Endodermal cell (in vitro differentiated cells): ENCODE measurements at regions not wholly inside any gene's neighbourhood (a gene's known extent, or its start where the extent isn't known, plus 50 kb on each side); places are given as distances from the start of the nearest gene placed in this dataset.

Source experiments
- DNase-seq: peaks from one replicate; pipeline ENCODE4 v3.0.0-alpha.2; 2017
- H3K27ac ChIP-seq: 2 replicates; pipeline ENCODE4 v1.5.1; 2013; ENCODE audit warnings: mild to moderate bottlenecking, low read depth, low read length, moderate library complexity
- H3K27me3 ChIP-seq: 2 replicates; pipeline ENCODE4 v1.6.1; 2013; ENCODE audit warnings: mild to moderate bottlenecking, low read length, moderate library complexity; ENCODE audit not compliant: insufficient read depth, control insufficient read depth, poor library complexity, severe bottlenecking
- H3K36me3 ChIP-seq: 2 replicates; pipeline ENCODE4 v1.7.0; 2013; ENCODE audit warnings: mild to moderate bottlenecking, low read length, moderate library complexity; ENCODE audit not compliant: control insufficient read depth, insufficient read depth
- H3K4me1 ChIP-seq: one replicate; pipeline ENCODE4 v1.7.0; 2013; ENCODE audit warnings: low read length; ENCODE audit not compliant: control insufficient read depth, insufficient read depth
- H3K4me3 ChIP-seq: 2 replicates; pipeline ENCODE4 v1.5.1; 2013; ENCODE audit warnings: mild to moderate bottlenecking, low read length, moderate library complexity
- H3K9ac ChIP-seq: 2 replicates; pipeline ENCODE4 v1.6.1; 2013; ENCODE audit warnings: mild to moderate bottlenecking, low read length, moderate library complexity; ENCODE audit not compliant: poor library complexity, severe bottlenecking; ENCODE audit errors: extremely low read depth
- H3K9me3 ChIP-seq: 2 replicates; pipeline ENCODE4 v1.6.1; 2013; ENCODE audit warnings: mild to moderate bottlenecking, low read length, moderate library complexity; ENCODE audit not compliant: control insufficient read depth
- H3K27ac Mint-ChIP-seq: 2 replicates; pipeline ENCODE4 v1.8.0; 2020; ENCODE audit warnings: mixed read lengths
- H3K27me3 Mint-ChIP-seq: 2 replicates; pipeline ENCODE4 v1.8.0; 2021; ENCODE audit warnings: mild to moderate bottlenecking, mixed read lengths; ENCODE audit not compliant: insufficient read depth
- H3K36me3 Mint-ChIP-seq: 2 replicates; pipeline ENCODE4 v1.8.0; 2020; ENCODE audit warnings: low read depth, mixed read lengths
- H3K4me1 Mint-ChIP-seq: 2 replicates; pipeline ENCODE4 v1.8.0; 2020; ENCODE audit warnings: mixed read lengths
- H3K4me3 Mint-ChIP-seq: 2 replicates; pipeline ENCODE4 v1.8.0; 2020; ENCODE audit warnings: mild to moderate bottlenecking, moderate library complexity, mixed read lengths
- H3K9me3 Mint-ChIP-seq: 2 replicates; pipeline ENCODE4 v1.8.0; 2020; ENCODE audit warnings: mild to moderate bottlenecking, mixed read lengths
- CTCF ChIP-seq: fragments of 200-600 bp; sonication (generic); conservative IDR thresholded peaks from 2 replicates; pipeline ENCODE4 v1.5.0; 2021; ENCODE audit warnings: antibody characterized with exemption, mild to moderate bottlenecking
- WGBS, 2 experiments: methylation state at CpG; one replicate each; pipeline versions ENCODE4 v1.1.5 to v1.1.7; 2013; ENCODE audit warnings: missing lambda C conversion rate in 2 of 2, mixed read lengths in 1 of 2; ENCODE audit not compliant: insufficient coverage in 1 of 2, insufficient read length in 1 of 2; 5-methylcytosine and 5-hydroxymethylcytosine counted together

GRCh38 chr11:96782632-96783031, 392.8 kb downstream of the JRKL start:
- Mint-ChIP-seq H3K4me1 (peaks cover 2% of the 10 kb centered on the region), H3K4me3 (no peak overlapping the region), H3K27ac (no peak overlapping the region), H3K36me3 (peaks cover 7% of the 10 kb centered on the region), H3K9me3 (peaks cover 19% of the 10 kb centered on the region), H3K27me3 (no peaks in the 10 kb centered on the region)
- WGBS, 2 experiments, result 98 to 100% methylated on average over 1 to 2 of the region's 2 CpGs
- H3K4me3 ChIP-seq, result no peak overlapping the region
- no peaks in the 10 kb centered on the region for H3K27me3 ChIP-seq
- H3K9me3 ChIP-seq, result peaks cover 17% of the 10 kb centered on the region
- no peak overlapping the region for H3K9ac ChIP-seq
- no peaks in the 10 kb centered on the region for H3K4me1 ChIP-seq
- TF ChIP-seq CTCF, result no peak
- H3K36me3 ChIP-seq, result peaks cover 3% of the 10 kb centered on the region
- H3K27ac ChIP-seq, result no peak overlapping the region
- no peak for DNase-seq

- H3K36me3 Mint-ChIP-seq, result peaks cover 11% of the 10 kb centered on the region
- peaks cover 2% of the 10 kb centered on the region for H3K4me1 Mint-ChIP-seq
- Histone ChIP-seq H3K4me3 (no peak overlapping the region), H3K9ac (no peak overlapping the region), H3K27ac (no peak overlapping the region), H3K4me1 (no peaks in the 10 kb centered on the region), H3K9me3 (peaks cover 13% of the 10 kb centered on the region), H3K36me3 (no peaks in the 10 kb centered on the region), H3K27me3 (no peaks in the 10 kb centered on the region)
- no peak overlapping the region for H3K4me3 Mint-ChIP-seq
- no peak for TF ChIP-seq CTCF
- 98 to 100% methylated on average over 1 to 3 of the region's 3 CpGs for WGBS, 2 experiments
- no peak for DNase-seq
- peaks cover 19% of the 10 kb centered on the region for H3K9me3 Mint-ChIP-seq
- no peaks in the 10 kb centered on the region for H3K27me3 Mint-ChIP-seq
- H3K27ac Mint-ChIP-seq, result no peak overlapping the region
Observed at GRCh38 chr11:96783311-96783710, 393.5 kb downstream of the JRKL start.

GRCh38 chr11:96785073-96785472, 395.3 kb downstream of the JRKL start:
- H3K9ac ChIP-seq, result no peak overlapping the region
- H3K27me3 ChIP-seq, result no peaks in the 10 kb centered on the region
- no peak for DNase-seq
- no peak overlapping the region for H3K4me3 ChIP-seq
- Mint-ChIP-seq H3K4me3 (no peak overlapping the region), H3K4me1 (no peaks in the 10 kb centered on the region), H3K9me3 (peaks cover 19% of the 10 kb centered on the region), H3K36me3 (peaks cover 12% of the 10 kb centered on the region), H3K27ac (no peak overlapping the region), H3K27me3 (no peaks in the 10 kb centered on the region)
- H3K27ac ChIP-seq, result no peak overlapping the region
- no peaks in the 10 kb centered on the region for H3K9me3 ChIP-seq
- WGBS, 2 experiments, result 87 to 90% methylated on average over 4 of the region's 4 CpGs
- no peaks in the 10 kb centered on the region for H3K36me3 ChIP-seq
- H3K4me1 ChIP-seq, result no peaks in the 10 kb centered on the region
- no peak for TF ChIP-seq CTCF
